ENCODE measurements at regions not wholly inside any gene's neighbourhood (a gene's known extent, or its start where the extent isn't known, plus 50 kb on each side); places are given as distances from the start of the nearest gene placed in this dataset.

DNA sequence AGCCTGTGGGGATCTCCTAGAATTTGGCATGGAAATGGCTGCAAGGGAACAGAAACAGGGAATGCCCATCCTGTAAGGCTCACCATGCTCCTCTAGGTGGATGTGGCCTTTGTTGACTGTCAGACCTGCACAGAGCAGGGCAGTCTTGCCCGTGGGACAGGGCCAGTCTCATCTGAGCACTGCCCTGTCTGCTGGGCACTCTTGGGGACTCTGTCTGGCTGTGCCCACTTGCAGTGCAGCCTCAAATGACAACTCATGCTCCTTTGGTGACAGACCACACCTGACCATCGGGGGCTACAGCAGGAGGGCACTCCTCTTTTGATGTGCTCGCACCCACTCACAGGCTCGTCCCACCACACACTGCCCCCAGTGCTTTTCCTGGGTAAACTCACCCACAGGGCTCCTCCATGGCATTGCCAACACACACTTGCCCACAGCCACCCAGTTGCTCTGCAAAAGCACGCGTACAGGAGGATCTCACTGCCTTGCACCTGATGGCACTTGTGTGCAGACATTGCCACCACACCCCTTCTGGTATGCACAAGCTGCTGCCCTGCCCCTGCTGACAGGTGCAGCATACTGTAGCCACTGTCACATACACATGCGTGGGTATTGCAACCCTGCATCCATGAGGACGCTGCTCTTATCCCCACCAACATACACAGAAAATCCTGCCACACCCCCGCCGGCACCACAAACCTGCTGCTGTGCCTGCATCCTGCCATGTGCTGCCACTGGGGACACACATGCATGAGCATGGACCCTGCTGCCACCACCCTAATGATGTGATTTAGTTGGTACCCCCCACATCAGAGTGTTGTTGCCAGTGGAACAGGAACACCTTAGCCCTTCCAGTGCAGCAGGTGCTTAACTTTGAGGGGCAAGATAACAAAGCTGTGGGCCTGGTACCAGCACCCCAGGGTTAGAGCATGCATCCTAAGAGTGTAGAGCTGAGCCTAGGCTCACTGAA, 100.1 kb upstream of the ARHGEF9 start:
- Histone ChIP-seq H3K36me3 (replicated peaks) (no peaks in the 10 kb centered on the region), H3K4me3 (ENCODE audit: low read depth, low read length) (no peak overlapping the region), H3K27ac (no peak overlapping the region), H3K27me3 (replicated peaks) (no peaks in the 10 kb centered on the region)
- no peak for DNase-seq
- TF ChIP-seq, protein P1, sequence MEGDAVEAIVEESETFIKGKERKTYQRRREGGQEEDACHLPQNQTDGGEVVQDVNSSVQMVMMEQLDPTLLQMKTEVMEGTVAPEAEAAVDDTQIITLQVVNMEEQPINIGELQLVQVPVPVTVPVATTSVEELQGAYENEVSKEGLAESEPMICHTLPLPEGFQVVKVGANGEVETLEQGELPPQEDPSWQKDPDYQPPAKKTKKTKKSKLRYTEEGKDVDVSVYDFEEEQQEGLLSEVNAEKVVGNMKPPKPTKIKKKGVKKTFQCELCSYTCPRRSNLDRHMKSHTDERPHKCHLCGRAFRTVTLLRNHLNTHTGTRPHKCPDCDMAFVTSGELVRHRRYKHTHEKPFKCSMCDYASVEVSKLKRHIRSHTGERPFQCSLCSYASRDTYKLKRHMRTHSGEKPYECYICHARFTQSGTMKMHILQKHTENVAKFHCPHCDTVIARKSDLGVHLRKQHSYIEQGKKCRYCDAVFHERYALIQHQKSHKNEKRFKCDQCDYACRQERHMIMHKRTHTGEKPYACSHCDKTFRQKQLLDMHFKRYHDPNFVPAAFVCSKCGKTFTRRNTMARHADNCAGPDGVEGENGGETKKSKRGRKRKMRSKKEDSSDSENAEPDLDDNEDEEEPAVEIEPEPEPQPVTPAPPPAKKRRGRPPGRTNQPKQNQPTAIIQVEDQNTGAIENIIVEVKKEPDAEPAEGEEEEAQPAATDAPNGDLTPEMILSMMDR (IDR thresholded peaks at IDR 0.05; ENCODE audit: low read depth, low read length, missing control alignments), result no peak
- in situ Hi-C loops (cut with HindIII; ENCODE audit: low pct_ligation_motif_present, low sequenced_read_pairs), result no loop called here

DNA sequence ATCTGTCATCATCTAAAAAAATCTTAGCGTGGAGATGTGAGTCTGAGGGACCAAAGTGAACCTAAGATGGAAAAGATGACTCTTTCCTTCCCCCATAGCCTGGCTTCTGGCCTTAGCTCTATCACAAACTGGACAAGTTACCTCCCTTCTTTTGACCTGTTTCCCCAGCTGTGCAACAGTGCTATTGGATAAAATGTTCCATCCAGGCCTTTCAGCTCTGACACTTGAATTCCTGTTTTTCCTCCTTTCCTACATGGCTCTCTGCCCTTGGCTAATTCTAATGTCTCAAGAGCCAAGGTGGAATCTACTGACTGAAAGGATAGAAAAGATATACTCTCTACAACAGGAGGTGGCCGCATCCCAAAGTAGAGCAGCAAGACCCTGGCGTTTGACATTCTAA, 84.5 kb upstream of the ARHGEF9 start:
- no peak overlapping the region for H3K27ac ChIP-seq
- no peaks in the 10 kb centered on the region for H3K27me3 ChIP-seq (replicated peaks)
- TF ChIP-seq, protein P1 (IDR thresholded peaks at IDR 0.05; ENCODE audit: low read depth, low read length, missing control alignments), result no peak
- no peak overlapping the region for H3K4me3 ChIP-seq (ENCODE audit: low read depth, low read length)
- no peak for DNase-seq
- no peaks in the 10 kb centered on the region for H3K36me3 ChIP-seq (replicated peaks)
- in situ Hi-C loops (cut with HindIII; ENCODE audit: low pct_ligation_motif_present, low sequenced_read_pairs), result no loop called here

DNA sequence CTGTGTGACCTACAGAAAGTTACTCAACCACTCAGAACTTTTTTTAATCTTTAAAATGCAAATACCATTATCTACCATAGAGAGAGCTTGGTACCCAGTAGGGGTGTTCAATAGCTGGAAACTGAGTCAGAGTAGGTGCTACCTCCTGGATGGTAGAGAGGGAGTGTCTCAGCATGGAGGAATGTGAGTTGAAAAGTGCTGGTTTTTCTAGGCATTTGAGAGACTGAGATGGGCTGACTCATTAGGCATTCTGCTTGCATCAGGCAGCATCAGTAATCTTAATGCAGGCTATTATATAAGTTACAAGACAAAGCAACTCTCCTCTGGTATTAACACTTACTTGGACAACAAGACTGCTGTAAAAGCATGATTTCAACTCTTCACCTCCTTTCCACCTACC, 70.9 kb upstream of the ARHGEF9 start:
- H3K27me3 ChIP-seq (replicated peaks), result no peaks in the 10 kb centered on the region
- in situ Hi-C loops (cut with HindIII; ENCODE audit: low pct_ligation_motif_present, low sequenced_read_pairs), result no loop called here
- TF ChIP-seq, protein P1 (IDR thresholded peaks at IDR 0.05; ENCODE audit: low read depth, low read length, missing control alignments), result no peak
- no peak overlapping the region for H3K27ac ChIP-seq
- no peaks in the 10 kb centered on the region for H3K36me3 ChIP-seq (replicated peaks)
- H3K4me3 ChIP-seq (ENCODE audit: low read depth, low read length), result no peak overlapping the region
- DNase-seq, result peak; percentile 70

DNA sequence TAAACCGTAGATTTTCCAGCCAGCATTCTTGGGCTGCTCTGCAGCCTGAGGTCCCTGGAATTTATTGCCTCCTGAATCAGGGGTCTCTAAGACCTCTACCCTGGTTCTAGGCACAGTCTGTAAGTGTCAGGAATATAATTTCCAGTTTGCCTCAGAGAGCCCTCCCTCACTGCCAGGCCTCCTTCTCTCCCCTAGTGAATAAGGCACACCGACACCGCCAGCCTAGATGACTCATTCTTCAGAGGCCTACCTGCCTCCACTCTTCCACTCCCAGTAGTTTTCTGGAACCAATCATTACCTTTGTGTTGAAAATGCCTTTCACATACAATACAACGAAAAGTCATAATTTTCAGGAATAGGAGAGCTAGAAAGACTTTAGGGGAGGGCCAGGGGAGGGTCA, 50.3 kb upstream of the ARHGEF9 start:
- in situ Hi-C loops (cut with HindIII; ENCODE audit: low pct_ligation_motif_present, low sequenced_read_pairs), result no loop called here
- no peak overlapping the region for H3K4me3 ChIP-seq (ENCODE audit: low read depth, low read length)
- H3K36me3 ChIP-seq (replicated peaks), result no peaks in the 10 kb centered on the region
- no peaks in the 10 kb centered on the region for H3K27me3 ChIP-seq (replicated peaks)
- no peak for DNase-seq
- no peak overlapping the region for H3K27ac ChIP-seq
- TF ChIP-seq, protein P1 (IDR thresholded peaks at IDR 0.05; ENCODE audit: low read depth, low read length, missing control alignments), result no peak
